Adrenal gland (tissue), 9 donors: ENCODE measurements at regions not wholly inside any gene's neighbourhood (a gene's known extent, or its start where the extent isn't known, plus 50 kb on each side); places are given as distances from the start of the nearest gene placed in this dataset.

ENCODE experiments used
- DNase-seq, 7 donors: peaks; one replicate each; pipeline ENCODE4 v3.0.0-alpha.2; 2019 to 2020
- H3K27ac ChIP-seq, 5 donors: fragments of 200-600 bp; sonication (generic) in 4 of 5; 1 replicate in 3 of 5; 2 replicates in 2 of 5; pipeline versions ENCODE4 v1.5.1 to v1.8.0; 2016 to 2020; ENCODE audit warnings: mild to moderate bottlenecking in 1 of 5
- H3K27me3 ChIP-seq: fragments of 200-600 bp; 2 replicates; pipeline ENCODE4 v1.8.0; 2021
- H3K36me3 ChIP-seq, 2 donors: fragments of 200-600 bp; replicated peaks in 1 of 2; 1 replicate in 1 of 2; 2 replicates in 1 of 2; pipeline versions ENCODE4 v1.5.1 to v1.8.0; 2018 to 2022
- H3K4me1 ChIP-seq, 2 donors: fragments of 200-600 bp; replicated peaks in 1 of 2; 1 replicate in 1 of 2; 2 replicates in 1 of 2; pipeline versions ENCODE4 v1.5.1 to v1.8.0; 2018 to 2021
- H3K4me3 ChIP-seq, 4 donors: fragments of 200-600 bp; sonication (generic) in 3 of 4; one replicate each; pipeline ENCODE4 v1.5.1; 2016 to 2018
- H3K9me3 ChIP-seq, 3 donors: fragments of 200-600 bp; sonication (generic) in 1 of 3; replicated peaks in 1 of 3; 1 replicate in 2 of 3; 2 replicates in 1 of 3; pipeline versions ENCODE4 v1.5.1 to v1.8.0; 2016 to 2021
- CTCF ChIP-seq, 6 experiments: fragments of 450-650 bp in 4 of 6; fragments of 200-600 bp in 2 of 6; sonication (generic) in 1 of 6; IDR thresholded peaks; 1 replicate in 5 of 6; 2 replicates in 1 of 6; pipeline versions ENCODE4 v1.5.1 to v1.8.0; 2016 to 2021; ENCODE audit warnings: antibody characterized with exemption in 6 of 6, mild to moderate bottlenecking in 2 of 6, moderate library complexity in 1 of 6
- POLR2A ChIP-seq, 2 donors: fragments of 450-650 bp; IDR thresholded peaks; one replicate each; pipeline ENCODE4 v1.6.1; 2017; ENCODE audit warnings: antibody characterized with exemption in 2 of 2, mild to moderate bottlenecking in 2 of 2, moderate library complexity in 1 of 2
- WGBS, 4 donors: extraction: QIAGEN DNeasy Blood & Tissue Kit in 2 of 4; methylation state at CpG; one replicate each; pipeline versions ENCODE4 v1.1.5 to v1.1.7; 2013 to 2017; 5-methylcytosine and 5-hydroxymethylcytosine counted together
- intact Hi-C, 2 donors: fragments of 100-400 bp; cut with DNase I; formaldehyde crosslinking; loops; one replicate each; pipeline versions ENCODE4 v1.14.1 to v1.15.0; 2022 to 2023
- donor health status: healthy with polysubstance abuse.
- donor health status: Bipolar disorder and iron deficiency.
- donor health status: DM: yes; HTN: yes; CAD: no.
- donor health status: DM: no; HTN: no; CAD: no.
- donor health status: DM: no; HTN: no; CAD: no.

GRCh38 chr18:45399643-45400042, 215.6 kb upstream of the SLC14A2 start:
- H3K27ac ChIP-seq, result no peak overlapping the region
- intact Hi-C loops, result no loop called here
- H3K4me3 ChIP-seq, result no peak overlapping the region
- no peaks in the 10 kb centered on the region for H3K4me1 ChIP-seq
- no peaks in the 10 kb centered on the region for H3K36me3 ChIP-seq
- 15 to 29% (median 19%) methylated on average over 1 of the region's 1 CpG for WGBS, 4 donors
- no peaks in the 10 kb centered on the region for H3K9me3 ChIP-seq
- no peak for DNase-seq
- no peaks in the 10 kb centered on the region for H3K27me3 ChIP-seq
- TF ChIP-seq POLR2A (IDR thresholded peaks at IDR 0.05), result no peak
- TF ChIP-seq CTCF (IDR thresholded peaks at IDR 0.05), result no peak

- Histone ChIP-seq H3K9me3 (no peaks in the 10 kb centered on the region), H3K27me3 (no peaks in the 10 kb centered on the region), H3K27ac (no peak overlapping the region), H3K36me3 (no peaks in the 10 kb centered on the region), H3K4me1 (no peaks in the 10 kb centered on the region), H3K4me3 (no peak overlapping the region)
- 73 to 86% (median 78%) methylated on average over 2 of the region's 2 CpGs for WGBS, 4 donors
- DNase-seq, result no peak
- no peak for TF ChIP-seq CTCF (IDR thresholded peaks at IDR 0.05)
- no peak for TF ChIP-seq POLR2A (IDR thresholded peaks at IDR 0.05)
- intact Hi-C loops, result no loop called here
Observed at GRCh38 chr18:45402485-45403056, 212.7 kb upstream of the SLC14A2 start.

- TF ChIP-seq CTCF (IDR thresholded peaks at IDR 0.05) (no peak), POLR2A (IDR thresholded peaks at IDR 0.05) (no peak)
- intact Hi-C loops, result no loop called here
- Histone ChIP-seq H3K4me1 (no peaks in the 10 kb centered on the region), H3K9me3 (no peaks in the 10 kb centered on the region), H3K27me3 (no peaks in the 10 kb centered on the region), H3K4me3 (no peak overlapping the region), H3K36me3 (no peaks in the 10 kb centered on the region), H3K27ac (no peak overlapping the region)
- WGBS, 4 donors, result 91 to 95% (median 93%) methylated on average over 2 of the region's 2 CpGs
- no peak for DNase-seq
Observed at GRCh38 chr18:45403341-45404049, 211.8 kb upstream of the SLC14A2 start.

GRCh38 chr18:45408218-45408617, 207.1 kb upstream of the SLC14A2 start:
- 60 to 100% (median 81%) methylated on average over 1 of the region's 1 CpG for WGBS, 4 donors

More at GRCh38 chr18:45408218-45408617, 207.1 kb upstream of the SLC14A2 start:
- Histone ChIP-seq H3K9me3 (no peaks in the 10 kb centered on the region), H3K27ac (no peak overlapping the region), H3K36me3 (no peaks in the 10 kb centered on the region), H3K27me3 (no peaks in the 10 kb centered on the region), H3K4me1 (no peaks in the 10 kb centered on the region), H3K4me3 (no peak overlapping the region)
- no peak for DNase-seq
- intact Hi-C loops, result no loop called here
- TF ChIP-seq POLR2A (IDR thresholded peaks at IDR 0.05) (no peak), CTCF (IDR thresholded peaks at IDR 0.05) (no peak)
